NCI-H69 (cell line): ENCODE measurements at regions not wholly inside any gene's neighbourhood (a gene's known extent, or its start where the extent isn't known, plus 50 kb on each side); places are given as distances from the start of the nearest gene placed in this dataset.

Experiments
- DNase-seq: peaks from one replicate; lab custom pipeline; 2025; lab: John Stamatoyannopoulos, UW

- DNase-seq, result no peak
Observed at GRCh38 chr2:107025291-107025857, 139.4 kb upstream of the ST6GAL2 start.

- no peak for DNase-seq
Observed at GRCh38 chr2:107025869-107026380, 140.0 kb upstream of the ST6GAL2 start.

- no peak for DNase-seq
Observed at GRCh38 chr2:107027205-107027604, 141.2 kb upstream of the ST6GAL2 start.

GRCh38 chr2:107027810-107028209 is 141.8 kb upstream of the ST6GAL2 start:
- DNase-seq, result no peak

- peak; percentile 23 for DNase-seq
Observed at GRCh38 chr2:107028661-107029060, 142.7 kb upstream of the ST6GAL2 start.

GRCh38 chr2:107036293-107036692 is 150.3 kb upstream of the ST6GAL2 start:
- no peak for DNase-seq

GRCh38 chr2:107062173-107062572 is 176.2 kb upstream of the ST6GAL2 start:
- no peak for DNase-seq

GRCh38 chr2:107062599-107063220 is 176.7 kb upstream of the ST6GAL2 start:
- peak; percentile 49 for DNase-seq

- DNase-seq, result no peak
Observed at GRCh38 chr2:107063228-107063627, 177.3 kb upstream of the ST6GAL2 start.

- no peak for DNase-seq
Observed at GRCh38 chr2:107064750-107065149, 178.8 kb upstream of the ST6GAL2 start.

GRCh38 chr2:107068069-107068916 is 182.3 kb upstream of the ST6GAL2 start:
- no peak for DNase-seq

- DNase-seq, result no peak
Observed at GRCh38 chr2:107069890-107070289, 183.9 kb upstream of the ST6GAL2 start.

- no peak for DNase-seq
Observed at GRCh38 chr2:107072150-107072940, 186.4 kb upstream of the ST6GAL2 start.

- no peak for DNase-seq
Observed at GRCh38 chr2:107078584-107078983, 192.6 kb upstream of the ST6GAL2 start.

- no peak for DNase-seq
Observed at GRCh38 chr2:107086497-107086896, 200.5 kb upstream of the ST6GAL2 start.

- DNase-seq, result no peak
Observed at GRCh38 chr2:107088156-107088555, 202.2 kb upstream of the ST6GAL2 start.

GRCh38 chr2:107091163-107091864 is 205.3 kb upstream of the ST6GAL2 start:
- no peak for DNase-seq

GRCh38 chr2:107093426-107093957 is 207.5 kb upstream of the ST6GAL2 start:
- DNase-seq, result no peak

- no peak for DNase-seq
Observed at GRCh38 chr2:107094450-107094986, 208.6 kb upstream of the ST6GAL2 start.

- no peak for DNase-seq
Observed at GRCh38 chr2:107102176-107102575, 216.2 kb upstream of the ST6GAL2 start.

- no peak for DNase-seq
Observed at GRCh38 chr2:107107351-107107750, 221.4 kb upstream of the ST6GAL2 start.
